NT2/D1 (cell line): ENCODE measurements at regions not wholly inside any gene's neighbourhood (a gene's known extent, or its start where the extent isn't known, plus 50 kb on each side); places are given as distances from the start of the nearest gene placed in this dataset.

ENCODE experiments used
- DNase-seq: peaks from one replicate; pipeline ENCODE4 v3.0.0-alpha.2; 2011; ENCODE audit warnings: low read depth, low spot score
- H3K27me3 ChIP-seq: 2 replicates; pipeline ENCODE4 v1.6.0; 2011; ENCODE audit warnings: mild to moderate bottlenecking; ENCODE audit not compliant: insufficient read length, insufficient read depth
- H3K36me3 ChIP-seq: 2 replicates; pipeline ENCODE4 v1.6.1; 2011; ENCODE audit warnings: mild to moderate bottlenecking, low read length, mixed read lengths; ENCODE audit not compliant: insufficient read depth, insufficient read length
- H3K4me1 ChIP-seq: 2 replicates; pipeline ENCODE4 v1.5.1; 2011; ENCODE audit not compliant: insufficient read depth, insufficient read length
- H3K4me3 ChIP-seq: 2 replicates; pipeline ENCODE4 v1.5.1; 2011; ENCODE audit warnings: low read depth; ENCODE audit not compliant: insufficient read length
- H3K9ac ChIP-seq: 2 replicates; pipeline ENCODE4 v1.6.0; 2011; ENCODE audit warnings: low read depth; ENCODE audit not compliant: insufficient read length
- H3K9me3 ChIP-seq: 2 replicates; pipeline ENCODE4 v1.5.1; 2011; ENCODE audit warnings: mild to moderate bottlenecking, low read length; ENCODE audit not compliant: insufficient read depth
- SUZ12 ChIP-seq: IDR thresholded peaks from 2 replicates; pipeline ENCODE4 v1.6.1; 2011; ENCODE audit not compliant: insufficient read length, insufficient read depth; ENCODE audit errors: extremely low read depth
- YY1 ChIP-seq: IDR thresholded peaks from 2 replicates; pipeline ENCODE4 v1.6.1; 2011; ENCODE audit not compliant: insufficient read length, insufficient read depth
- ZNF274 ChIP-seq: IDR thresholded peaks from 2 replicates; pipeline ENCODE4 v1.6.1; 2011; ENCODE audit warnings: mild to moderate bottlenecking, low read depth, low read length

DNA sequence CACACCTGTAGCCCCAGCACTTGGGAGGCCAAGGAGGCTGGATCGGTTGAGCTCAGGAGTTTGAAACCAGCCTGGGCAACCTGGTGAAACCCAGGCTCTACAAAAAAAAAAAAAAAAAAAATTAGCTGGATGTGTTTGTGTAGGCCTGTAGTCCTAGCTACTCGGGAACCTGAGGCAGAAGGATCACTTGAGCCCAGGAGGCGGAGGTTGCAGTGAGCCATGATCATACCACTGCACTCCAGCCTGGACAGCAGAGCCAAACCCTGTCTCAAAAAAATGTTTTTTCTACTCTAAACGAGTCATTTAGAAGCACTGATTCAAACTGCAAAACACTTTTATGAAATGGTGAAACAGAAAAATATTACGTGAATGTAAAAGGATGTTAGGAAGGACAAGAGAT, 69.1 kb upstream of the SLC39A10 start:
- TF ChIP-seq YY1 (no peak), ZNF274 (no peak), SUZ12 (no peak)
- no peak for DNase-seq
- Histone ChIP-seq H3K36me3 (no peaks in the 10 kb centered on the region), H3K4me1 (no peaks in the 10 kb centered on the region), H3K9ac (no peak overlapping the region), H3K4me3 (no peak overlapping the region), H3K9me3 (no peaks in the 10 kb centered on the region), H3K27me3 (no peaks in the 10 kb centered on the region)

DNA sequence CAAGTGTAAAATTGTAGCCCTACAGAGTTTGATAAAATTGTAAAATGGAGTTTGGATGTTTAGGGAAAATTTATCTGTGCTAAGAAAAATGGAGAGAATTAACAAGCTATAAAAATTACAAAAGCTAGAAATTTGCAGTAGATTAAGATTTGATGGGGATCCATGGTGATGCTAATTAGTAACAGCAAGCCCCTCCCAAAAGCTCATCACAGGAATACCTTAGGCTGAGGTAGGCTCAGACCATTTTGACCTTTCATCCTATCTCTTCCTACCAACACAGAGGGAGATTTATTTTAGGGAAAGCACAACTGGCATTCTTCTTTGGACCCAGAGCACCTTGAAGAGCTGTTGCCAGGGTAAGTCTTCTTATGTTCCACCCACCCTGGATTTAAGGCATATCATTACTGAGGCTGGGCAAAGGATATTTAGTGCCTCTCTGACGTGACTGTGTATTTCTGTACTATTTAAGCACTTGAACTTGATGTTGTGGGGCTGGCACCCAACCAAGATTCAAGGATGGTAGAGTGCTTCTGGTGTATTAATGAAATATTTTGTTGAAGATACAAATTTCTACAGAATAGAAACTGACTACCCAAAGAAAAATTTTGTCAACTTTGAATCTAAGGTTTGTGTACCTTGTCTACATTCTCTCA, 70.8 kb upstream of the SLC39A10 start:
- H3K9me3 ChIP-seq, result no peaks in the 10 kb centered on the region
- H3K4me1 ChIP-seq, result no peaks in the 10 kb centered on the region
- H3K4me3 ChIP-seq, result no peak overlapping the region
- no peak overlapping the region for H3K9ac ChIP-seq
- H3K27me3 ChIP-seq, result no peaks in the 10 kb centered on the region
- no peak for TF ChIP-seq SUZ12
- no peak for TF ChIP-seq ZNF274
- no peak for TF ChIP-seq YY1
- no peaks in the 10 kb centered on the region for H3K36me3 ChIP-seq
- peak; percentile 11 for DNase-seq

DNA sequence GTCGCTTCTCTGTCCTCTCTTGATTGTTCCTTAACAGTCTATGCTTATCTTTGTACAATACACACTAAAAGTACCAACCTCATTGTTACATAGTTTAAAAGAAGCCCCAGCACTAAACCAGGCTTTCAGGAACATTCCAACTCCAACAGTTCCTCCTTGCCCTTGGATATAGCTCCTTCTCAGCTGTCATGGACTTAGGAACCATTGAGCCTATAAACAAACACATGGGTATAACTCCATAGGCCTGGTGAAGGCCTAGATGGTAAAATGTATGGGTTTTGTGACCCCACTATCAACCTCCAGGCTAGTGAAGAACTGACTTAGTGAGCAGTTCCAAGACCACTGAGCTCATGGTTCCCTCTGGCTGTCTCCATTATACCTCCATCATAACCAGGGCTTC, 74.8 kb upstream of the SLC39A10 start:
- no peaks in the 10 kb centered on the region for H3K9me3 ChIP-seq
- H3K4me1 ChIP-seq, result no peaks in the 10 kb centered on the region
- no peaks in the 10 kb centered on the region for H3K27me3 ChIP-seq
- H3K36me3 ChIP-seq, result no peaks in the 10 kb centered on the region
- no peak for DNase-seq
- no peak overlapping the region for H3K9ac ChIP-seq
- TF ChIP-seq SUZ12, result no peak
- no peak for TF ChIP-seq YY1
- TF ChIP-seq ZNF274, result no peak
- no peak overlapping the region for H3K4me3 ChIP-seq

DNA sequence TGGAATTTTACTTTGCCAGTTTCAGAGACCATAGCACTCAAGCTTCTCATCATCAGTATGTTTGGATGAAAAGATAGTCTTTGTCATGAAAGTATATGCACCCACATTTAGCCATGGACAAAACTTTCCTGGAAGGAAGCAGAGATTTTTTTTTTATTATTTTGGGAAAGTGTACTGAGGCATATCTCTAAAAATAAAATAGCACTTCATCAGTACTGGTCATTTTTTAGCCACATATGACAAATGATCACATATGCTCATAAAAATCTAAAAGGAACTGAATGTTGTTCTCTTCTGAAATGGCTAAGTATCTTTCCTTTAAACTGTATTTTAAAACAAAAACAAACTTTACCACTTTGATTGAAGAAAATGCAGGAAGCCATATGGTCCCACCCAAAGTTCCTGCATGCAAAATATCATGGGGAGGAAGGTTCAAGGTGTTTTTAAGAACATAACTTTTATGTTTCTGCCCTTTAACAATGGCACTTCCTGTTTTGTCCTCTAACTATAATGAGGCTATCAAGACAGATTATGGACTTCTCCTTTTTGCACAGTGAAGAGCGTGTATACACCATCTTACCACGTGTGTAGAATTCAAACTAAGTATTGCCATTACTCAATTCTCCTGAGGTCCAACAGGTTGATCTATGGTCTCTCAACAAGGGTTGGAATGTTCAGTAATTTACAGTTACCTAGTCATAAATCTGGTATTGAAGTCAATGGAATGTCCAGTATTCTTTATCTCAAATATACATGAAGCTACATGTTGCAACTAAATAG, 77.1 kb upstream of the SLC39A10 start:
- H3K4me3 ChIP-seq, result no peak overlapping the region
- TF ChIP-seq YY1, result no peak
- TF ChIP-seq SUZ12, result no peak
- no peak for TF ChIP-seq ZNF274
- no peak for DNase-seq
- H3K9me3 ChIP-seq, result no peaks in the 10 kb centered on the region
- H3K36me3 ChIP-seq, result no peaks in the 10 kb centered on the region
- no peaks in the 10 kb centered on the region for H3K27me3 ChIP-seq
- no peak overlapping the region for H3K9ac ChIP-seq
- H3K4me1 ChIP-seq, result no peaks in the 10 kb centered on the region

DNA sequence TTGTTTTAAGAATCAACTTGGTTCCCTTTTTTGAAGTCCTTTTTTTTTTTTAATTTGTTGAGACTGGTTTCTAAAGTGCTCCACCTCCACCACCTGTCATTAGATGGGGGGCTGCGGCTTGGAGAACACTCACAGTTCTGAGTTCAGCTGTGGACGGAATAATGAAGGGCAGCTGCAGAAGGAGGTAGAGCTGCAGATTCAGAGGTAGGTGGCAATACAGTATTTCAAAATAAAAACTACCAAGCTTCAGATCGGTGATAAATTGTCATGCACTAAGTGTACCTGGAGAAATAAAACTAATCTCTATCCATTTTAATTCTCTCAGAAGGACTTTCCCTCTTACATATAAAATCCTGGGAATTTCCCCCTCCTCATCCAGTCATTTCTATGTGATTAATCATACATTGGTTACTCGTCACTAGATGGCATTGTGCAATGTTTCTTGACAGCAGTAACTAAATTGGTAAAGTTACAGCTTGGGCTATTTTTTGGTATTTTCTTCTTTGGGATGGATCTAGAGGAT, 81.1 kb upstream of the SLC39A10 start:
- Histone ChIP-seq H3K27me3 (no peaks in the 10 kb centered on the region), H3K4me1 (no peaks in the 10 kb centered on the region), H3K9ac (no peak overlapping the region), H3K9me3 (no peaks in the 10 kb centered on the region), H3K36me3 (no peaks in the 10 kb centered on the region), H3K4me3 (no peak overlapping the region)
- no peak for DNase-seq
- TF ChIP-seq SUZ12, result no peak
- TF ChIP-seq ZNF274, result no peak

DNA sequence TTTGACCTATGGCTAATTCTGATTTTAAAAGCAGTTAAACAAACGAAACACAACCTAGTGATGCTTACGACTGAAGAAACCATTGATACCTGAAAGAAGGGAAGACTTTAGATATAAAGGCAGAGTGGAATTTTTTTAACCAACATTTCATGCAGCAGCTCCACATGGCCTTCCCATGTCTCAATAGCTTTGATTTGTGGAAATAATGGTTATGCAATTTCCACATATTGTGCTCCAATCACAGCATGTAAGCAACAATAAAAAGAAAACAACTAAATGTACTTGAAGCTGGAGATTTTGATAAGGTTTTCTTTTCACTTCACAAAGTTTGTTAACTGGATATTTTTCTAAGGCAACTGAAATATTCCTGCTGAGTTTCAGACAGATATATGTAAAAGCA, 82.0 kb upstream of the SLC39A10 start:
- Histone ChIP-seq H3K9me3 (no peaks in the 10 kb centered on the region; the same call in 1 of the 2 replicates), H3K4me3 (no peak overlapping the region), H3K9ac (no peak overlapping the region), H3K27me3 (no peaks in the 10 kb centered on the region), H3K36me3 (no peaks in the 10 kb centered on the region), H3K4me1 (no peaks in the 10 kb centered on the region)
- TF ChIP-seq SUZ12 (no peak), YY1 (no peak), ZNF274 (no peak)
- DNase-seq, result no peak

DNA sequence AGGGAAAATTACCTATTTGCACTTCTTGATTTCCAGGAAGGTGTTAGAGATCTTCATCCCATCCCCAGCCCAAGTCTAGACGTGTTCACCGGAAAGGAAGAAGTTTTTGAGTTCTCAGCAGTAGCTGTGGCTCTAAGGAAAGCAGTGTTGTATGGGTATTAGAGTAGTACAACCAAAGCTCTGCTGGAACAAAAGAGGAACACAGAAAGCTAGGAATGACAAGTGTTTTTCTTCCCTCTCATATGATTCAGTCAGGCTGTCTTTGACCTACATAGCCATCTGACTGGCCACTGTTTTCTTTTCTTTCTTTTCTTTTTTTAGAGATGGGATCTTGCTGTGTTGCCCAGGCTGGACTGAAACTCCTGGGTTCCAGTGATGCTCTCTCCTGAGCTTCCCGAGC, 82.7 kb upstream of the SLC39A10 start:
- Histone ChIP-seq H3K9ac (no peak overlapping the region), H3K27me3 (no peaks in the 10 kb centered on the region), H3K9me3 (peaks cover 2% of the 10 kb centered on the region; the same call in 1 of the 2 replicates), H3K36me3 (no peaks in the 10 kb centered on the region), H3K4me3 (no peak overlapping the region), H3K4me1 (no peaks in the 10 kb centered on the region)
- TF ChIP-seq ZNF274 (no peak), YY1 (no peak)
- DNase-seq, result no peak
